HG03175 (cell line): ENCODE measurements at regions not wholly inside any gene's neighbourhood (a gene's known extent, or its start where the extent isn't known, plus 50 kb on each side); places are given as distances from the start of the nearest gene placed in this dataset.

ENCODE experiments used
- ATAC-seq: cut with Tn5 transposase; IDR thresholded peaks from one replicate; pipeline ENCODE4 v1.9.1; 2021; ENCODE audit warnings: mild to moderate bottlenecking, moderate library complexity; ENCODE audit not compliant: unreplicated experiment

- no peak for ATAC-seq
Measured at GRCh38 chr13:97559981-97560380, 126.0 kb downstream of the RAP2A start.

DNA sequence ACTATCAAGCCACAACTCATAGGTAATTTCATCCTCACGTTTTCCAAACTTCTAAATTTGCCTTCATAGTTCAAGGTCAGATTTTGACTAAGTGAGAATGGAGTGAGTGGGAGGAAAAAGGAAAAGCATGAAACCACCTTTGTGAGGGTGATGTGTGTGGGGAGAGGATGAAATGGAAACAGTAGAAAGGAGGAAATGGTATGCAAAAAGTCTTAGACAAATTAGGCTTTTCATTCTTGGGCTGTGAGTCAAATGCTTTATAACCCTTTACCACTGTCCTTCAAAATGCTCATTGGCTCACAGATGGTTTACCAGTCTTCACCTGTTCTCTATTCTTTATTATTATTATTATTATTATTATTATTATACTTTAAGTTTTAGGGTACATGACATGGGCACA, 127.2 kb downstream of the RAP2A start:
- ATAC-seq, result no peak

DNA sequence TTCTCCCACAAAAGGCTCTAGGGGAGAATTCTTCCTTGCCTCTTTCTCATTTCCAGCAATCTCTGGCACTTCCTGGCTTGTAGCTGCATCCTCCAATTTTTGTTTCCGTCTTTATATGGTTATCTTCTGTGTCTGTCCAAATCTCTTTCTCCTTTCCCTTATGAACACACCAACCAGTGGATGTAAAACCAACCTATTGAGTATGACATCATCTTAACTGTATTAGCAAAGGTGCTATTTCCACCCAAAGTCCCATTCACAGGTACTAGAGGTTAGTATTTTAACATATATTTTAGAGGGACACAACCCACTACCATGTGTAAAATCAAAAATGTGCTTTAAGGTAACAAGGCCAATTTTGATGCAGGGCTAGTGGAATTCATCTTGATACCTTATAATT, 129.0 kb downstream of the RAP2A start:
- ATAC-seq, result no peak

GRCh38 chr13:97564956-97565355, 131.0 kb downstream of the RAP2A start:
- ATAC-seq, result no peak

- no peak for ATAC-seq
Measured at GRCh38 chr13:97565906-97566305, 131.9 kb downstream of the RAP2A start.

GRCh38 chr13:97566907-97567306, 132.9 kb downstream of the RAP2A start:
- no peak for ATAC-seq

DNA sequence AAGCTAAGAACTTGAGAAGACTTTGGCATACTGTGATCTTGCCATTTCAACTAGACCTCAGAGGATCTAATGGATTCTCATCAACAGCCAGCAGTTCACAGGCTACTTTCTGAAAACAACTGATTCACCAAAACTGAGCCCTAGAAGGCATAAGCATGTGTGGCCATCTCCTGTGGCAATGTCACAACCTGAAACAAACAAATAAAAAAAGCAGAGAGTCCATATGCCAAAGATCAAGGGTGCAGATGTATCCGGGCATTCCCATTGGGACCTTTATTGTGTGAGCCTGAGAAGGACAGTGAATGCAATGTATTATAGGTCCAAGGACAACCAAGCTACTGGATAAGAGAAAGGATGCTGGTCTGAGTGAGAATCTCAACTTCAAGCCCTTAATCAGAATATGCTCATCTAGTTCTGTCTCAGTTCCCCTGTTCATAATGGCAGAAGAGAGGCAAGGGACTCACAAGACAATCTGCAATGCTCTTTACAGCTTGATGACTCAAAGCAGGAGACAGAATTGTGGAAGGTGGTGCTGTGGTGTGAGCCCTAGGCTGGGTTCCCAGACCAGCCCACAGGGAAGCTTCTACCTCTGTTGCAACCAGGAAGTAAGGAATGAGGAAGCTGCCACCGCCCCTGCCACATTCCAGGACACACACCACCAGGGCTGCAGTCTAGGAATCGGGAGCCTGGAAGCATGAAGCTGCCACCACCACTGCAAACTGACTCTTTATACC, 133.7 kb downstream of the RAP2A start:
- ATAC-seq, result peak; percentile 94

DNA sequence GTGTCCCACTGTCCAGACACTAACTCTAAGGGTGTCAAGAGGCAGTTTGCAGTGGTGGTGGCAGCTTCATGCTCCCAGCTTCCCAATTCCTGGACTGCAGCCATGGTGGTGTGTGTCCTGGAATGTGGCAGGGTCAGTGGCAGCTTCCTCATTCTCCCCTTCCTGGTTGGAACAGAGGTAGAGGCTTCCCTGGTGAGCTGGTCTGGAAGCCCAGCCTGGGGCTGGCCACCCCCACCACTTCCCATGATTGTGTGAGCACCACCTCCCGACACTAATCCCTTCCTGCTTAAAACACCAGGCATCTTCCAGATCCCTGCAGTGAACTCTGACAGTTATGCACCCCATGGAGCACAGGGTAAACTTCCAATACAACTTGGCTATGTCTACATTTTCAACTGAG, 134.9 kb downstream of the RAP2A start:
- ATAC-seq, result no peak

GRCh38 chr13:97569841-97570240, 135.9 kb downstream of the RAP2A start:
- no peak for ATAC-seq

GRCh38 chr13:97570442-97570841, 136.5 kb downstream of the RAP2A start:
- no peak for ATAC-seq

DNA sequence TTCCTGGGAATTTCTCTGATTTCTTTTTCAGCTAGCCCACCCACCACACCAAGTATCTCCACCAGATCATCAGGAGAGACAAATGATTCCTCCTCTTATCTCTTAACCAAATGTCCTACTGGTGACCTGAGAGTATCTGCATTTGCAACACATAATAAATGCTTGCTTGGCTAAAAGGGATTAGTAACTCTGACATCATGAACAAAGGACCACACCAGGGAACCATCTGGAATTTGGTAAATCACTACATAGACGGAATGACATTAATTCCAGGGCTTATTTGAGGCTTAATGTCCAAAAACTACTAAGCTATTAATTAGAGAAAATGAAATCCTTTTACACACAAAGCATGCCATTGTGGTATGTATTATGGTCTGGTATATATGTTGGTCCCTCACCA, 139.0 kb downstream of the RAP2A start:
- no peak for ATAC-seq

- no peak for ATAC-seq
Measured at GRCh38 chr13:97574926-97575325, 141.0 kb downstream of the RAP2A start.

DNA sequence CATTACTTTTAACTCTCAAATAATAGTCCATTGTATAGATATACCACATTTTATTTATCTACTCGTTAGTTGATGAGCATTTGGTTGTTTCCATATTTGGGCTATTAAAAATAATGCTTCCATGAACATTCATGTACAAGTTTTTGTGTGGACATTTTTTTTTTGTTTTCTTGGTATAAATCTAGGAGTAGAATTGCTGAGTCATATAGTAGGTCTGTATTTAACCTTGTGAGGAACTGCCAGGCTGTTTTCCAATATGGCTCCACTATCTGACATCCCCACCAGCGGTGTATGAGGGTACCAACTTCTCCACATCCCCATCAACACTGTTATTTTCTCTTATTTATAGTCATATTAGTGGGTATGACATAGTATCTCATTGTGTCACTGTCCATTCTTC, 143.1 kb downstream of the RAP2A start:
- ATAC-seq, result no peak

- no peak for ATAC-seq
Measured at GRCh38 chr13:97582170-97582569, 148.2 kb downstream of the RAP2A start.

DNA sequence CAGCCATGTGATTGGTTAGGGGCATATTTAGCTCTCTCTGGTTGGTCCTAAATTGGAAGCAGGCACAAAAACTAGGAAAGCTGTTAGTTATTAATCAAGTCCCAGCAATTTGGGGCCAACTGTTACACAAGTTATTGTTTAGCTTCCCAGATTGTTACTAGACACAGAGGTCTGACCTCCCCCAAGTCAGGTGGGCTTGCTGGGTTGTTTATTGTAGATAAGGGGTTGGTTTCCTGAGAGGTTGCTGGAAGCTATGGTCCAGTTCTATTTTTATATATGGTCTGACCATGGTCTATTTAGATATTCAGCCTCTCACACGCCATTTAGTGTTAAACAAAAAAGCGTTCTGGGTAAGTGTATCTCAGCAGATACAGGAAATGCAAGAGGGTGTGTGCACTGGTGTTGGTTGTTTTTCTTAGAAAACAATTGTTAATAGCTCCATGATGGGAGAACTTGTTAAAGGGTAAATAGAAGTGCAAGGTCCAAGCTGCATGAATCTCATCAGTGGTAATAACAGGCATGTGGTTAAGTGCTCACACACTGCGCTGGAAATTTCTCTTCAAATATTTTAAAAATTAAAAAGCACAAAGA, 150.0 kb downstream of the RAP2A start:
- ATAC-seq, result no peak

GRCh38 chr13:97586941-97587340, 153.0 kb downstream of the RAP2A start:
- no peak for ATAC-seq

GRCh38 chr13:97588993-97589392, 155.0 kb downstream of the RAP2A start:
- no peak for ATAC-seq

DNA sequence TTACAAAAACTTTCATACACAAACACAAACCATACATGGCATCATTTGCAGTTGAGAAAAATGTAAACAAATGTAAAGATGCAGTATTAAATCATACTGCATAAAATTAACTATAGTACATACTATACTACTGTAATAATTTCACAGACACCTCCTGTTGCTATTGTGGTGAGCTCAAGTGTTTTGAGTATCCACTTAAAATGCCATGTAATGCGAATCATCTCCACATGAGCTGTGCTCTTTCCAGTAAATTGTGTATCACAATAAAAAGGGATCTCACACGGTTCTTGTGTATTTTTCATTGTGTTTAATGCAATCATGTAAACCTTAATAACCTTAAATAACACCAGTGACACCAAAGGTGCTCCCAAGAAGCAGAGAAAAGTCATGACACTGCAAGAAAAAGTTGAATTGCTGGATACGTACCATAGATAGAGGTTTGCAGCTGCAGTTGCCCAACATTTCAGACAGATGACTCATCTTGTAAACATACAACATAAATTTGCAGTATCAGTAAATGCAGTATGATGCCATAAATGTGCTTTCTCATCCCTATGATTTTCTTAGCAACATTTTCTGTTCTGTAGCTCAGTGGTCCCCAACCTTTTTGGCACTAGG, 166.6 kb downstream of the RAP2A start:
- ATAC-seq, result no peak

DNA sequence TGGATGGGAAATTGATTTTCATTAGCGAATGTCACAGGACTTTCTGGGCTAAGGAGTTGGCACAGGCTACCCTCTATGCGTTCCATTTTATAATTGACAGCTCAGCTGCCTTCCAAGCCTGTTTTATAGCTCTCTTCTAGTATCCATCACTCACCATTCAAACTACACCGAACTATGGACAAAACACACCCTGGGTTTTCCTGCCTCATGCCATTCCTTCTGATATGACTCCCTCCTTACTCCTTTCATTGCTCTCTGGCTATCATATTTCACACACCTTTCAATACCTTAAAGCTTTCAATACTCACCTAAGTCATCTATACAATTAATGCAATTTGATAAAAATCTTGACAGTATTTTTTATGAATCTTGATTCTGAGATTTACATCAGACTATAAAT, 181.3 kb downstream of the RAP2A start:
- no peak for ATAC-seq

- no peak for ATAC-seq
Measured at GRCh38 chr13:97616385-97616784, 182.4 kb downstream of the RAP2A start.

DNA sequence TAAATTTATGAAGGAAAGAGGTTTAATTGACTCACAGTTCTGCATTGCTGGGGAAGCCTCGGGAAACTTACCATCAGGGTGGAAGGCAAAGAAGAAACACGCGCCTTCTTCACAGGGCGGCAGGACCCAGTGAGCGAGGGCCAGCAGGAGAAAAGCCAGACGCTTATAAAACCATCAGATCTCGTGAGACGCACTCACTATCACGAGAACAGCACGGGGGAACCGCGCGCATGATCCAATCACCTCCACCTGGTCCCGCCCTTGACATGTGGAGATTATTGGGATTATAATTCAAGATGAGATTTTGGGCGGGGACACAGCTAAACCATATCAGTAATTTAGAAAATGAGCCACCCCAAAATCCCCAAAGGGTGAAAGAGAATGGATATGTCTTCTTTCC, 187.1 kb downstream of the RAP2A start:
- ATAC-seq, result no peak

DNA sequence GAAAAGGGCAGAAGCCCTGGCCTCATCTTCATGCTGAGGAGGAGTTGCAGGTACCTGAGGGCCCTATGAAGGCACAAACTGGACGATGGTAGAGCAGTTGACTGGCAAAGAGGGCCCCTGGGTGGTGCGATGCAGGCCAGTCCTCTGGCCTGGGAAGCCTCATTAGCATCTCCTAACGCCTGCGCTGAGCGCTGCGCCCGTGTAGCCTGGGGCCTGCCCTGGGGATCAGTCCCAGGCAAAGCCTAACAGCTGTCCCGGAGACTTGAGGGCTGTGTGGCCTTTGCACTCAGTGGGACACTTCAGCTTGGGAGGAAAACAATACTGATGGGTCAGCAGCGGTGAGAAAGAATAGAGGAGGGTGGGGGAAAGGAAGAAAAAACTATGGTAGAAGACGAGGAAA, 187.7 kb downstream of the RAP2A start:
- ATAC-seq, result no peak
